ENCODE measurements at regions not wholly inside any gene's neighbourhood (a gene's known extent, or its start where the extent isn't known, plus 50 kb on each side); places are given as distances from the start of the nearest gene placed in this dataset.
A peak's percentile ranks its signal among the peaks of the same experiment; 100 is the strongest.

GRCh38 chr4:38223782-38224236 is 263.6 kb downstream of the PTTG2 start (continued):
- TF ChIP-seq MAFG (CRISPR knock-in tag; IDR thresholded peaks at IDR 0.05) (no peak), ZNF569 (CRISPR knock-in tag; IDR thresholded peaks at IDR 0.05; ENCODE audit: borderline replicate concordance) (no peak), YEATS4 (CRISPR knock-in tag; IDR thresholded peaks at IDR 0.05; ENCODE audit: borderline replicate concordance) (0 out of 2 replicates have a peak, but pooled peaks have one; percentile 20), POLR2G (IDR thresholded peaks at IDR 0.05; ENCODE audit: low read depth, low read length) (peak; percentile 57; the same call in 1 of the 2 replicates), HHEX (CRISPR knock-in tag; IDR thresholded peaks at IDR 0.05) (peak; percentile 49; the same call in 1 of the 2 replicates), KDM2A (CRISPR knock-in tag; IDR thresholded peaks at IDR 0.05; ENCODE audit: borderline replicate concordance, low read depth) (no peak), SOX5 (CRISPR knock-in tag; IDR thresholded peaks at IDR 0.05; ENCODE audit: borderline replicate concordance) (peak; percentile 62; the same call in 1 of the 2 replicates), DNMT1 (CRISPR knock-in tag; IDR thresholded peaks at IDR 0.05) (no peak), EED (CRISPR knock-in tag; IDR thresholded peaks at IDR 0.05) (no peak), ZNF264 (CRISPR knock-in tag; IDR thresholded peaks at IDR 0.05) (no peak), TEAD3 (CRISPR knock-in tag; optimal IDR thresholded peaks at IDR 0.05; ENCODE audit: borderline replicate concordance) (no peak), ZNF337 (CRISPR knock-in tag; IDR thresholded peaks at IDR 0.05; ENCODE audit: borderline replicate concordance, low read depth) (no peak), ZNF503 (CRISPR knock-in tag; IDR thresholded peaks at IDR 0.05) (0 out of 2 replicates have a peak, but pooled peaks have one; percentile 39), KDM6A (CRISPR knock-in tag; IDR thresholded peaks at IDR 0.05; ENCODE audit: low read depth) (peak; percentile 58; the same call in 1 of the 2 replicates), ZNF362 (CRISPR knock-in tag; IDR thresholded peaks at IDR 0.05; ENCODE audit: borderline replicate concordance) (no peak; the same call in 1 of the 2 replicates), FOSL1 (CRISPR knock-in tag; IDR thresholded peaks at IDR 0.05; ENCODE audit: borderline replicate concordance) (no peak), ERF (CRISPR knock-in tag; IDR thresholded peaks at IDR 0.05) (0 out of 2 replicates have a peak, but pooled peaks have one; percentile 35), ZNF567 (CRISPR knock-in tag; IDR thresholded peaks at IDR 0.05; ENCODE audit: borderline replicate concordance) (no peak)
- TF ChIP-seq, protein P1, sequence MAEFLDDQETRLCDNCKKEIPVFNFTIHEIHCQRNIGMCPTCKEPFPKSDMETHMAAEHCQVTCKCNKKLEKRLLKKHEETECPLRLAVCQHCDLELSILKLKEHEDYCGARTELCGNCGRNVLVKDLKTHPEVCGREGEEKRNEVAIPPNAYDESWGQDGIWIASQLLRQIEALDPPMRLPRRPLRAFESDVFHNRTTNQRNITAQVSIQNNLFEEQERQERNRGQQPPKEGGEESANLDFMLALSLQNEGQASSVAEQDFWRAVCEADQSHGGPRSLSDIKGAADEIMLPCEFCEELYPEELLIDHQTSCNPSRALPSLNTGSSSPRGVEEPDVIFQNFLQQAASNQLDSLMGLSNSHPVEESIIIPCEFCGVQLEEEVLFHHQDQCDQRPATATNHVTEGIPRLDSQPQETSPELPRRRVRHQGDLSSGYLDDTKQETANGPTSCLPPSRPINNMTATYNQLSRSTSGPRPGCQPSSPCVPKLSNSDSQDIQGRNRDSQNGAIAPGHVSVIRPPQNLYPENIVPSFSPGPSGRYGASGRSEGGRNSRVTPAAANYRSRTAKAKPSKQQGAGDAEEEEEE (CRISPR knock-in tag; IDR thresholded peaks at IDR 0.05; ENCODE audit: borderline replicate concordance), result no peak
- TF ChIP-seq, protein P2, sequence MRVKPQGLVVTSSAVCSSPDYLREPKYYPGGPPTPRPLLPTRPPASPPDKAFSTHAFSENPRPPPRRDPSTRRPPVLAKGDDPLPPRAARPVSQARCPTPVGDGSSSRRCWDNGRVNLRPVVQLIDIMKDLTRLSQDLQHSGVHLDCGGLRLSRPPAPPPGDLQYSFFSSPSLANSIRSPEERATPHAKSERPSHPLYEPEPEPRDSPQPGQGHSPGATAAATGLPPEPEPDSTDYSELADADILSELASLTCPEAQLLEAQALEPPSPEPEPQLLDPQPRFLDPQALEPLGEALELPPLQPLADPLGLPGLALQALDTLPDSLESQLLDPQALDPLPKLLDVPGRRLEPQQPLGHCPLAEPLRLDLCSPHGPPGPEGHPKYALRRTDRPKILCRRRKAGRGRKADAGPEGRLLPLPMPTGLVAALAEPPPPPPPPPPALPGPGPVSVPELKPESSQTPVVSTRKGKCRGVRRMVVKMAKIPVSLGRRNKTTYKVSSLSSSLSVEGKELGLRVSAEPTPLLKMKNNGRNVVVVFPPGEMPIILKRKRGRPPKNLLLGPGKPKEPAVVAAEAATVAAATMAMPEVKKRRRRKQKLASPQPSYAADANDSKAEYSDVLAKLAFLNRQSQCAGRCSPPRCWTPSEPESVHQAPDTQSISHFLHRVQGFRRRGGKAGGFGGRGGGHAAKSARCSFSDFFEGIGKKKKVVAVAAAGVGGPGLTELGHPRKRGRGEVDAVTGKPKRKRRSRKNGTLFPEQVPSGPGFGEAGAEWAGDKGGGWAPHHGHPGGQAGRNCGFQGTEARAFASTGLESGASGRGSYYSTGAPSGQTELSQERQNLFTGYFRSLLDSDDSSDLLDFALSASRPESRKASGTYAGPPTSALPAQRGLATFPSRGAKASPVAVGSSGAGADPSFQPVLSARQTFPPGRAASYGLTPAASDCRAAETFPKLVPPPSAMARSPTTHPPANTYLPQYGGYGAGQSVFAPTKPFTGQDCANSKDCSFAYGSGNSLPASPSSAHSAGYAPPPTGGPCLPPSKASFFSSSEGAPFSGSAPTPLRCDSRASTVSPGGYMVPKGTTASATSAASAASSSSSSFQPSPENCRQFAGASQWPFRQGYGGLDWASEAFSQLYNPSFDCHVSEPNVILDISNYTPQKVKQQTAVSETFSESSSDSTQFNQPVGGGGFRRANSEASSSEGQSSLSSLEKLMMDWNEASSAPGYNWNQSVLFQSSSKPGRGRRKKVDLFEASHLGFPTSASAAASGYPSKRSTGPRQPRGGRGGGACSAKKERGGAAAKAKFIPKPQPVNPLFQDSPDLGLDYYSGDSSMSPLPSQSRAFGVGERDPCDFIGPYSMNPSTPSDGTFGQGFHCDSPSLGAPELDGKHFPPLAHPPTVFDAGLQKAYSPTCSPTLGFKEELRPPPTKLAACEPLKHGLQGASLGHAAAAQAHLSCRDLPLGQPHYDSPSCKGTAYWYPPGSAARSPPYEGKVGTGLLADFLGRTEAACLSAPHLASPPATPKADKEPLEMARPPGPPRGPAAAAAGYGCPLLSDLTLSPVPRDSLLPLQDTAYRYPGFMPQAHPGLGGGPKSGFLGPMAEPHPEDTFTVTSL (CRISPR knock-in tag; IDR thresholded peaks at IDR 0.05; ENCODE audit: borderline replicate concordance), result peak; percentile 22; the same call in 1 of the 2 replicates
